Activated T-helper 2 cell treated with anti-CD3 and anti-CD28 coated beads, Interferon-gamma antibody, Interleukin-2, Interleukin-4, amounts not matched to agents 10 μg/mL and 5 μg/mL and 100 μg/mL, durations not matched to agents 14 hours and 24 hours and 36 hours (primary cell): ENCODE measurements at regions not wholly inside any gene's neighbourhood (a gene's known extent, or its start where the extent isn't known, plus 50 kb on each side); places are given as distances from the start of the nearest gene placed in this dataset.

Experiments
- DNase-seq: peaks from one replicate; pipeline ENCODE4 v3.0.0; 2021; ENCODE audit warnings: low spot score
- H3K27ac Mint-ChIP-seq: one replicate; pipeline ENCODE4 v1.8.0; 2021; ENCODE audit warnings: mixed read lengths
- H3K27me3 Mint-ChIP-seq: one replicate; pipeline ENCODE4 v1.8.0; 2021; ENCODE audit warnings: low read depth, mixed read lengths
- H3K36me3 Mint-ChIP-seq: one replicate; pipeline ENCODE4 v1.8.0; 2021; ENCODE audit warnings: low read depth, mixed read lengths
- H3K4me1 Mint-ChIP-seq: one replicate; pipeline ENCODE4 v1.8.0; 2021; ENCODE audit warnings: low read depth, mixed read lengths
- H3K4me3 Mint-ChIP-seq: one replicate; pipeline ENCODE4 v1.8.0; 2021; ENCODE audit warnings: low read depth, mild to moderate bottlenecking, moderate library complexity, mixed read lengths
- H3K9me3 Mint-ChIP-seq: one replicate; pipeline ENCODE4 v1.8.0; 2021; ENCODE audit warnings: mixed read lengths
- intact Hi-C: fragments of 100-400 bp; cut with micrococcal nuclease; formaldehyde crosslinking; loops from one replicate; pipeline ENCODE4 v1.15.1; 2023

GRCh38 chr4:30783751-30784150, 63.6 kb downstream of the PCDH7 start:
- intact Hi-C loops: no loop called here
- no peak for DNase-seq
- Mint-ChIP-seq H3K4me3 (no peak overlapping the region), H3K27ac (no peak overlapping the region), H3K4me1 (no peaks in the 10 kb centered on the region), H3K36me3 (no peaks in the 10 kb centered on the region), H3K9me3 (peaks cover 9% of the 10 kb centered on the region), H3K27me3 (no peaks in the 10 kb centered on the region)

- intact Hi-C loops: no loop called here
- Mint-ChIP-seq H3K9me3 (peaks cover 4% of the 10 kb centered on the region), H3K4me3 (no peak overlapping the region), H3K27ac (no peak overlapping the region), H3K4me1 (no peaks in the 10 kb centered on the region), H3K36me3 (no peaks in the 10 kb centered on the region), H3K27me3 (no peaks in the 10 kb centered on the region)
- DNase-seq: no peak
Observed at GRCh38 chr4:30789219-30789671, 69.1 kb downstream of the PCDH7 start.

GRCh38 chr4:30790123-30790522, 70.0 kb downstream of the PCDH7 start:
- intact Hi-C loops: no loop called here
- Mint-ChIP-seq H3K9me3 (peaks cover 4% of the 10 kb centered on the region), H3K27me3 (no peaks in the 10 kb centered on the region), H3K27ac (no peak overlapping the region), H3K4me3 (no peak overlapping the region), H3K36me3 (no peaks in the 10 kb centered on the region), H3K4me1 (no peaks in the 10 kb centered on the region)
- DNase-seq: no peak

- H3K4me3 Mint-ChIP-seq: no peak overlapping the region
- no peak for DNase-seq
- H3K27me3 Mint-ChIP-seq: no peaks in the 10 kb centered on the region
- no peak overlapping the region for H3K27ac Mint-ChIP-seq
- H3K4me1 Mint-ChIP-seq: no peaks in the 10 kb centered on the region
- intact Hi-C loops: no loop called here
- H3K9me3 Mint-ChIP-seq: peaks cover 4% of the 10 kb centered on the region
- no peaks in the 10 kb centered on the region for H3K36me3 Mint-ChIP-seq
Observed at GRCh38 chr4:30790998-30791397, 70.8 kb downstream of the PCDH7 start.

- no peak for DNase-seq
- intact Hi-C loops: no loop called here
- Mint-ChIP-seq H3K27me3 (no peaks in the 10 kb centered on the region), H3K27ac (no peak overlapping the region), H3K4me1 (no peaks in the 10 kb centered on the region), H3K9me3 (peaks cover 4% of the 10 kb centered on the region), H3K36me3 (no peaks in the 10 kb centered on the region), H3K4me3 (no peak overlapping the region)
Observed at GRCh38 chr4:30792601-30793000, 72.4 kb downstream of the PCDH7 start.

- H3K4me1 Mint-ChIP-seq: no peaks in the 10 kb centered on the region
- no peaks in the 10 kb centered on the region for H3K27me3 Mint-ChIP-seq
- DNase-seq: no peak
- H3K36me3 Mint-ChIP-seq: no peaks in the 10 kb centered on the region
- H3K27ac Mint-ChIP-seq: no peak overlapping the region
- peaks cover 29% of the 10 kb centered on the region for H3K9me3 Mint-ChIP-seq
- no peak overlapping the region for H3K4me3 Mint-ChIP-seq
- intact Hi-C loops: no loop called here
Observed at GRCh38 chr4:30801876-30802275, 81.7 kb downstream of the PCDH7 start.

GRCh38 chr4:30802622-30803323, 82.6 kb downstream of the PCDH7 start:
- Mint-ChIP-seq H3K36me3 (no peaks in the 10 kb centered on the region), H3K9me3 (peaks cover 29% of the 10 kb centered on the region), H3K4me3 (no peak overlapping the region), H3K27ac (no peak overlapping the region), H3K4me1 (no peaks in the 10 kb centered on the region), H3K27me3 (no peaks in the 10 kb centered on the region)
- DNase-seq: no peak
- intact Hi-C loops: no loop called here

GRCh38 chr4:30808276-30808675, 88.1 kb downstream of the PCDH7 start:
- Mint-ChIP-seq H3K27me3 (no peaks in the 10 kb centered on the region), H3K4me3 (no peak overlapping the region), H3K27ac (no peak overlapping the region), H3K9me3 (peaks cover 12% of the 10 kb centered on the region), H3K4me1 (no peaks in the 10 kb centered on the region), H3K36me3 (no peaks in the 10 kb centered on the region)
- intact Hi-C loops: no loop called here
- DNase-seq: no peak

- H3K27ac Mint-ChIP-seq: no peak overlapping the region
- no peaks in the 10 kb centered on the region for H3K36me3 Mint-ChIP-seq
- H3K9me3 Mint-ChIP-seq: peaks cover 6% of the 10 kb centered on the region
- no peak for DNase-seq
- H3K27me3 Mint-ChIP-seq: no peaks in the 10 kb centered on the region
- H3K4me3 Mint-ChIP-seq: no peak overlapping the region
- H3K4me1 Mint-ChIP-seq: no peaks in the 10 kb centered on the region
- intact Hi-C loops: no loop called here
Observed at GRCh38 chr4:30811296-30811695, 91.1 kb downstream of the PCDH7 start.

GRCh38 chr4:30815685-30816084, 95.5 kb downstream of the PCDH7 start:
- Mint-ChIP-seq H3K4me3 (no peak overlapping the region), H3K36me3 (no peaks in the 10 kb centered on the region), H3K27ac (no peak overlapping the region), H3K9me3 (peaks cover 18% of the 10 kb centered on the region), H3K27me3 (no peaks in the 10 kb centered on the region), H3K4me1 (no peaks in the 10 kb centered on the region)
- intact Hi-C loops: no loop called here
- no peak for DNase-seq

GRCh38 chr4:30817447-30817846, 97.3 kb downstream of the PCDH7 start:
- Mint-ChIP-seq H3K9me3 (peaks cover 21% of the 10 kb centered on the region), H3K27ac (no peak overlapping the region), H3K4me3 (no peak overlapping the region), H3K36me3 (no peaks in the 10 kb centered on the region), H3K27me3 (no peaks in the 10 kb centered on the region), H3K4me1 (no peaks in the 10 kb centered on the region)
- intact Hi-C loops: no loop called here
- no peak for DNase-seq

- intact Hi-C loops: no loop called here
- no peak for DNase-seq
- no peaks in the 10 kb centered on the region for H3K36me3 Mint-ChIP-seq
- no peaks in the 10 kb centered on the region for H3K4me1 Mint-ChIP-seq
- H3K27me3 Mint-ChIP-seq: no peaks in the 10 kb centered on the region
- H3K27ac Mint-ChIP-seq: no peak overlapping the region
- peaks cover 18% of the 10 kb centered on the region for H3K9me3 Mint-ChIP-seq
- H3K4me3 Mint-ChIP-seq: no peak overlapping the region
Observed at GRCh38 chr4:30818541-30818940, 98.4 kb downstream of the PCDH7 start.

- no peak overlapping the region for H3K4me3 Mint-ChIP-seq
- H3K4me1 Mint-ChIP-seq: no peaks in the 10 kb centered on the region
- H3K27me3 Mint-ChIP-seq: no peaks in the 10 kb centered on the region
- H3K36me3 Mint-ChIP-seq: no peaks in the 10 kb centered on the region
- H3K9me3 Mint-ChIP-seq: peaks cover 28% of the 10 kb centered on the region
- H3K27ac Mint-ChIP-seq: no peak overlapping the region
- DNase-seq: no peak
- intact Hi-C loops: no loop called here
Observed at GRCh38 chr4:30821275-30821674, 101.1 kb downstream of the PCDH7 start.
